K562 (cell line): ENCODE measurements at regions not wholly inside any gene's neighbourhood (a gene's known extent, or its start where the extent isn't known, plus 50 kb on each side); places are given as distances from the start of the nearest gene placed in this dataset.
"Not testable (repeated sequence)": the region's sequence is repeated elsewhere in the genome, so short reads cannot be mapped to it uniquely, and the experiment has no call there.

Experiments used
- ATAC-seq: fragments of 200-7000 bp; cut with Tn5 transposase; 3 replicates; pipeline ENCODE4 v1.9.1; 2020; ENCODE audit warnings: moderate library complexity
- BruUV-seq: library from RNA; stranded (reverse); fragments of 400-500 nt; replicated peaks from 2 replicates; lab custom pipeline; 2021; lab: Mats Ljungman, UMichigan
- CTCF ChIA-PET: fragments of 300-600 bp; formaldehyde crosslinking; extraction: SDS; loops from one replicate; lab custom pipeline; 2021; ENCODE audit warnings: low intra/inter-chr PET ratio; lab: Yijun Ruan, JAX
- POLR2A ChIA-PET: fragments of 300-600, 350-650 bp; sonication (Branson Sonifier 250); formaldehyde crosslinking; extraction: SDS; loops from one replicate; lab custom pipeline; 2021; ENCODE audit warnings: antibody characterized with exemption, inconsistent platforms; lab: Yijun Ruan, JAX
- DNase-seq, 4 experiments: peaks; one replicate each; pipeline versions ENCODE4 v3.0.0 to v3.0.0-alpha.2; 2011 to 2018; ENCODE audit warnings: low spot score in 3 of 4, mixed read lengths in 3 of 4; ENCODE audit errors: extremely low read depth in 1 of 4
- FAIRE-seq: peaks from 2 replicates; lab custom pipeline; 2011; peaks lifted over from hg19 to GRCh38; lab: Jason Lieb, UNC
- H2AFZ ChIP-seq: 2 replicates; pipeline ENCODE4 v1.6.0; 2011; ENCODE audit warnings: low read depth, low read length, control low read depth, inconsistent platforms
- H3K27ac ChIP-seq: fragments of 200-600 bp; 3 replicates; pipeline ENCODE4 v1.8.0; 2011; ENCODE audit warnings: low read depth, mild to moderate bottlenecking, control low read depth, inconsistent platforms, low read length, moderate library complexity, mixed read lengths; ENCODE audit errors: extremely low read depth
- H3K27me3 ChIP-seq, 2 experiments: fragments of 300-600 bp in 1 of 2; 2 replicates in 1 of 2; 3 replicates in 1 of 2; pipeline versions ENCODE4 v1.6.0 to v1.8.0; 2011; ENCODE audit warnings: inconsistent platforms in 2 of 2, low read length in 2 of 2, mild to moderate bottlenecking in 1 of 2, mixed read lengths in 1 of 2, moderate library complexity in 1 of 2; ENCODE audit not compliant: control insufficient read depth in 2 of 2, insufficient read depth in 2 of 2
- H3K36me3 ChIP-seq: fragments of 300-600 bp; 3 replicates; pipeline ENCODE4 v1.8.0; 2011; ENCODE audit warnings: mild to moderate bottlenecking, low read length, inconsistent platforms; ENCODE audit not compliant: control insufficient read depth, insufficient read depth
- H3K4me1 ChIP-seq, 2 experiments: fragments of 200-600 bp in 1 of 2; replicated peaks in 1 of 2; 2 replicates in 1 of 2; 3 replicates in 1 of 2; pipeline versions ENCODE4 v1.5.1 to v1.8.0; 2011; ENCODE audit warnings: inconsistent platforms in 2 of 2, low read length in 2 of 2, mild to moderate bottlenecking in 1 of 2, mixed read lengths in 1 of 2, moderate library complexity in 1 of 2; ENCODE audit not compliant: control insufficient read depth in 2 of 2, insufficient read depth in 2 of 2
- H3K4me2 ChIP-seq: 2 replicates; pipeline ENCODE4 v1.6.1; 2011; ENCODE audit warnings: low read length, control low read depth, inconsistent platforms, mixed read lengths; ENCODE audit not compliant: insufficient read depth
- H3K4me3 ChIP-seq: fragments of 200-600 bp; sonication (generic), shearing (Covaris generic); 2 replicates; pipeline ENCODE4 v1.5.1; 2016; ENCODE audit warnings: control low read depth, inconsistent platforms
- H3K79me2 ChIP-seq: fragments of 200-600 bp; 3 replicates; pipeline ENCODE4 v1.8.0; 2011; ENCODE audit warnings: low read length, inconsistent platforms; ENCODE audit not compliant: control insufficient read depth, insufficient read depth
- H3K9ac ChIP-seq, 2 experiments: 2 replicates each; pipeline versions ENCODE4 v1.6.0 to v1.6.1; 2011; ENCODE audit warnings: low read depth in 2 of 2, low read length in 2 of 2, control low read depth in 1 of 2, inconsistent platforms in 1 of 2, mild to moderate bottlenecking in 1 of 2, mixed read lengths in 1 of 2; ENCODE audit not compliant: insufficient read depth in 1 of 2
- H3K9me1 ChIP-seq: one replicate; pipeline ENCODE4 v1.6.0; 2011; ENCODE audit warnings: inconsistent platforms, mild to moderate bottlenecking, low read length, moderate library complexity; ENCODE audit not compliant: control insufficient read depth, insufficient read depth
- H3K9me3 ChIP-seq: replicated peaks from 2 replicates; pipeline ENCODE4 v1.5.1; 2011; ENCODE audit warnings: low read depth, low read length, inconsistent platforms; ENCODE audit not compliant: control insufficient read depth, insufficient read depth
- H4K20me1 ChIP-seq: replicated peaks from 2 replicates; pipeline ENCODE4 v1.6.1; 2011; ENCODE audit warnings: low read length, inconsistent platforms, mixed read lengths; ENCODE audit not compliant: control insufficient read depth, insufficient read depth
- ASH1L ChIP-seq: fragments of 450-650 bp; IDR thresholded peaks from 2 replicates; pipeline ENCODE4 v1.6.1; 2018; ENCODE audit warnings: borderline replicate concordance, mild to moderate bottlenecking, low read depth; ENCODE audit not compliant: partially characterized antibody
- CSDE1 ChIP-seq, 2 experiments: fragments of 450-650 bp; IDR thresholded peaks; 2 replicates each; pipeline ENCODE4 v1.6.1; 2016; ENCODE audit warnings: mild to moderate bottlenecking in 1 of 2
- PPARD ChIP-seq: fragments of 250-450 bp; sonication (Bioruptor Pico); IDR thresholded peaks from 2 replicates; pipeline ENCODE4 v1.8.0; 2022; ENCODE audit warnings: inconsistent platforms, mild to moderate bottlenecking, moderate library complexity
- THRA ChIP-seq: fragments of 450-650 bp; IDR thresholded peaks from 2 replicates; pipeline ENCODE4 v1.6.1; 2017; ENCODE audit warnings: mild to moderate bottlenecking, moderate library complexity
- YBX1 ChIP-seq: fragments of 450-650 bp; IDR thresholded peaks from 2 replicates; pipeline ENCODE4 v1.7.1; 2016; ENCODE audit warnings: mild to moderate bottlenecking
- WGBS: fragments of 100-300 bp; shearing (Covaris generic); methylation state at CpG from one replicate; pipeline ENCODE4 v1.1.6; 2016; ENCODE audit warnings: low coverage, mixed read lengths; ENCODE audit not compliant: insufficient coverage; ENCODE audit errors: missing lambda C conversion rate; 5-methylcytosine and 5-hydroxymethylcytosine counted together
- in situ Hi-C: fragments of 300-500 bp; cut with MboI; formaldehyde crosslinking; loops from 4 replicates; pipeline ENCODE4 v1.15.0; 2018; ENCODE audit warnings: inconsistent platforms, mixed read lengths
- intact Hi-C: fragments of 100-400 bp; cut with micrococcal nuclease; formaldehyde crosslinking; loops from 2 replicates; pipeline ENCODE4 v1.14.2; 2022

GRCh38 chr12:127832172-127832571, 434.8 kb upstream of the TMEM132C start:
- H3K9ac ChIP-seq: no peak overlapping the region
- H3K27me3 ChIP-seq: no peaks in the 10 kb centered on the region
- H3K27ac ChIP-seq: no peak overlapping the region
- intact Hi-C loops: no loop called here
- POLR2A ChIA-PET: no interaction called here
- no peak overlapping the region for H2AFZ ChIP-seq
- no peaks in the 10 kb centered on the region for H4K20me1 ChIP-seq
- H3K4me3 ChIP-seq: no peak overlapping the region
- no peaks in the 10 kb centered on the region for H3K4me1 ChIP-seq
- no peaks in the 10 kb centered on the region for H3K79me2 ChIP-seq
- H3K4me2 ChIP-seq: no peak overlapping the region
- WGBS: 20% methylated on average over 3 of the region's 3 CpGs
- DNase-seq: no peak
- TF ChIP-seq ASH1L (no peak), YBX1 (no peak), CSDE1 (IDR thresholded peaks at IDR 0.05) (no peak), THRA (no peak), PPARD (CRISPR knock-in tag) (no peak)
- BruUV-seq: no TSS peak
- no peaks in the 10 kb centered on the region for H3K36me3 ChIP-seq
- H3K9me3 ChIP-seq: no peaks in the 10 kb centered on the region
- no peak for FAIRE-seq
- no peaks in the 10 kb centered on the region for H3K9me1 ChIP-seq
- no peak for ATAC-seq
- CTCF ChIA-PET: no interaction called here
- in situ Hi-C loops: no loop called here

- H3K9me1 ChIP-seq, H3K27me3 ChIP-seq, H3K36me3 ChIP-seq, H3K9me3 ChIP-seq, H3K9ac ChIP-seq, H2AFZ ChIP-seq, in situ Hi-C loops, H3K4me1 ChIP-seq, H4K20me1 ChIP-seq, CTCF ChIA-PET, DNase-seq, H3K79me2 ChIP-seq, FAIRE-seq, H3K4me3 ChIP-seq, BruUV-seq, ATAC-seq, H3K27ac ChIP-seq, POLR2A ChIA-PET, intact Hi-C loops, H3K4me2 ChIP-seq: not testable (repeated sequence)
- 0% methylated on average over 2 of the region's 4 CpGs for WGBS
These were observed 430.2 kb upstream of the TMEM132C start for GRCh38 chr12:127836802-127837201.
